ENCODE measurements at regions not wholly inside any gene's neighbourhood (a gene's known extent, or its start where the extent isn't known, plus 50 kb on each side); places are given as distances from the start of the nearest gene placed in this dataset.
"Not testable (repeated sequence)": the region's sequence is repeated elsewhere in the genome, so short reads cannot be mapped to it uniquely, and the experiment has no call there.

- no peak for DNase-seq (ENCODE audit: low read depth)
- no peak overlapping the region for H3K4me3 ChIP-seq (ENCODE audit: low read length)
These were observed 78.0 kb downstream of the YTHDF1 start for GRCh38 chr20:63137851-63138415.

DNA sequence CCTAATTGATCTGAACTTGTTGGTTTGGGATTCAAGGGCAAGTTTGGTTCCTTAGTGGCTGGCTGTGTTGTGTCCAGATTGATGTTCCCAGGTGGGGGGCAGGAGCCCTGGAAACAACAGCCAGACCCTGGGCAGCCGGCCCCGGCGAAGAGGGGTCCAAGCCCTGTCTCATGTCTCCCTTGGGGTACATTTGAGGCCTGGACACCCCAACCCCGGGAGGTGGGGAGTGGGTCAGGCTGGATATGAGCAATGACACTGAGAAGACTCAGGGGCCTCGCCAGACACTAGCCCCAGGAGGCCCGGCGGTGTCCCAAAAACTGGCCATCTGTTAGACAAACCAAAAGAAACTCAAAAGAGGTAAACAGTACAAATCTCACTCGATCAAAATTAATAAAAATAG is 79.6 kb downstream of the YTHDF1 start:
- H3K4me3 ChIP-seq (ENCODE audit: low read length): no peak overlapping the region
- no peak for DNase-seq (ENCODE audit: low read depth)
- no peak for TF ChIP-seq CTCF (conservative IDR thresholded peaks at IDR 0.05; ENCODE audit: low read length)

More at GRCh38 chr20:63137851-63138415, 78.0 kb downstream of the YTHDF1 start:
- TF ChIP-seq CTCF (conservative IDR thresholded peaks at IDR 0.05; ENCODE audit: low read length): no peak

GRCh38 chr20:63135411-63135810 is 80.5 kb downstream of the YTHDF1 start:
- H3K4me3 ChIP-seq (ENCODE audit: low read length): no peak overlapping the region
- TF ChIP-seq CTCF (conservative IDR thresholded peaks at IDR 0.05; ENCODE audit: low read length): no peak
- no peak for DNase-seq (ENCODE audit: low read depth)

- not testable (repeated sequence) for H3K4me3 ChIP-seq (ENCODE audit: low read length); DNase-seq (ENCODE audit: low read depth)
These were observed 81.1 kb downstream of the YTHDF1 start for GRCh38 chr20:63134711-63135361.

GRCh38 chr20:63134201-63134612 is 81.7 kb downstream of the YTHDF1 start:
- no peak for DNase-seq (ENCODE audit: low read depth)
- no peak for TF ChIP-seq CTCF (conservative IDR thresholded peaks at IDR 0.05; ENCODE audit: low read length)
- no peak overlapping the region for H3K4me3 ChIP-seq (ENCODE audit: low read length)

- H3K4me3 ChIP-seq (ENCODE audit: low read length): no peak overlapping the region
- DNase-seq (ENCODE audit: low read depth): no peak
- TF ChIP-seq CTCF (conservative IDR thresholded peaks at IDR 0.05; ENCODE audit: low read length): no peak
These were observed 82.3 kb downstream of the YTHDF1 start for GRCh38 chr20:63133481-63134091.

- DNase-seq (ENCODE audit: low read depth): no peak
These were observed 83.0 kb downstream of the YTHDF1 start for GRCh38 chr20:63132715-63133471.

More at GRCh38 chr20:63132715-63133471, 83.0 kb downstream of the YTHDF1 start:
- no peak for TF ChIP-seq CTCF (conservative IDR thresholded peaks at IDR 0.05; ENCODE audit: low read length)
- H3K4me3 ChIP-seq (ENCODE audit: low read length): no peak overlapping the region

Data from AG10803 (cell line).